Gastroesophageal sphincter (tissue), 4 donors: ENCODE measurements at regions not wholly inside any gene's neighbourhood (a gene's known extent, or its start where the extent isn't known, plus 50 kb on each side); places are given as distances from the start of the nearest gene placed in this dataset.
A peak's percentile ranks its signal among the peaks of the same experiment; 100 is the strongest.

Source experiments
- ATAC-seq: fragments of 150-250 bp; one replicate; pipeline ENCODE4 v1.9.1; 2016; ENCODE audit warnings: mild to moderate bottlenecking, moderate library complexity
- H3K27ac ChIP-seq, 4 donors: fragments of 200-600 bp; sonication (generic) in 3 of 4; 1 replicate in 3 of 4; 2 replicates in 1 of 4; pipeline ENCODE4 v1.5.1; 2016 to 2019
- H3K27me3 ChIP-seq: fragments of 200-600 bp; sonication (generic); one replicate; pipeline ENCODE4 v1.5.1; 2019
- H3K36me3 ChIP-seq, 2 donors: fragments of 200-600 bp; sonication (generic); one replicate each; pipeline ENCODE4 v1.5.1; 2019; ENCODE audit warnings: control low read depth in 1 of 2
- H3K4me1 ChIP-seq, 3 donors: fragments of 200-600 bp; sonication (generic); 1 replicate in 2 of 3; 2 replicates in 1 of 3; pipeline ENCODE4 v1.5.1; 2016 to 2019; ENCODE audit warnings: control low read depth in 2 of 3
- H3K4me3 ChIP-seq, 2 donors: fragments of 200-600 bp; sonication (generic); one replicate each; pipeline ENCODE4 v1.5.1; 2019; ENCODE audit warnings: mild to moderate bottlenecking in 1 of 2, moderate library complexity in 1 of 2
- H3K9me3 ChIP-seq, 3 donors: fragments of 200-600 bp; sonication (generic); one replicate each; pipeline ENCODE4 v1.5.1; 2017 to 2019; ENCODE audit warnings: control low read depth in 2 of 3
- CTCF ChIP-seq, 4 experiments: fragments of 200-600 bp in 2 of 4; fragments of 450-650 bp in 2 of 4; sonication (generic) in 1 of 4; IDR thresholded peaks; one replicate each; pipeline ENCODE4 v1.5.1; 2017 to 2019; ENCODE audit warnings: antibody characterized with exemption in 4 of 4, mild to moderate bottlenecking in 2 of 4, moderate library complexity in 2 of 4
- EP300 ChIP-seq: sonication (generic); formaldehyde crosslinking; IDR thresholded peaks from one replicate; pipeline ENCODE4 v1.6.1; 2017; ENCODE audit warnings: antibody characterized with exemption, mild to moderate bottlenecking
- POLR2A ChIP-seq, 2 donors: fragments of 450-650 bp; IDR thresholded peaks; one replicate each; pipeline ENCODE4 v1.6.1; 2017; ENCODE audit warnings: antibody characterized with exemption in 2 of 2, mild to moderate bottlenecking in 2 of 2, moderate library complexity in 1 of 2
- POLR2AphosphoS5 ChIP-seq: sonication (generic); formaldehyde crosslinking; IDR thresholded peaks from one replicate; pipeline ENCODE4 v1.6.1; 2017; ENCODE audit warnings: antibody characterized with exemption
- WGBS, 2 donors: methylation state at CpG; one replicate each; pipeline ENCODE4 v1.1.5; 2018; ENCODE audit warnings: low coverage in 1 of 2; 5-methylcytosine and 5-hydroxymethylcytosine counted together

- Histone ChIP-seq H3K27me3 (no peaks in the 10 kb centered on the region), H3K9me3 (peaks cover 0 to 8% (median 0%) of the 10 kb centered on the region in 3 donors), H3K27ac (no peak overlapping the region), H3K36me3 (no peaks in the 10 kb centered on the region), H3K4me1 (peaks cover 0 to 12% (median 0%) of the 10 kb centered on the region in 3 donors), H3K4me3 (no peak overlapping the region)
- WGBS, 2 donors, result 69 to 84% methylated on average over 5 of the region's 6 CpGs
- no peak for ATAC-seq
- TF ChIP-seq CTCF (IDR thresholded peaks at IDR 0.05) (no peak), POLR2AphosphoS5 (no peak), EP300 (no peak)
These were observed 429.7 kb upstream of the KLF4 start for GRCh38 chr9:107919263-107919662.

- Histone ChIP-seq H3K36me3 (no peaks in the 10 kb centered on the region), H3K9me3 (peaks cover 0 to 3% (median 0%) of the 10 kb centered on the region in 3 donors), H3K4me3 (no peak overlapping the region), H3K4me1 (peaks cover 0 to 12% (median 0%) of the 10 kb centered on the region in 3 donors), H3K27me3 (no peaks in the 10 kb centered on the region), H3K27ac (no peak overlapping the region)
- TF ChIP-seq POLR2AphosphoS5 (no peak), EP300 (no peak), CTCF (IDR thresholded peaks at IDR 0.05) (no peak), POLR2A (IDR thresholded peaks at IDR 0.05) (no peak)
- ATAC-seq, result no peak
- 80 to 90% methylated on average over 3 to 7 of the region's 11 CpGs for WGBS, 2 donors
These were observed 429.2 kb upstream of the KLF4 start for GRCh38 chr9:107918749-107919148.

- Histone ChIP-seq H3K27ac (no peak overlapping the region), H3K9me3 (peaks cover 0 to 9% (median 0%) of the 10 kb centered on the region in 3 donors), H3K27me3 (no peaks in the 10 kb centered on the region), H3K4me1 (no peaks in the 10 kb centered on the region), H3K4me3 (no peak overlapping the region), H3K36me3 (no peaks in the 10 kb centered on the region)
- WGBS, 2 donors, result 67 to 73% methylated on average over 1 of the region's 1 CpG
- TF ChIP-seq EP300 (no peak), CTCF (IDR thresholded peaks at IDR 0.05) (no peak), POLR2A (IDR thresholded peaks at IDR 0.05) (no peak), POLR2AphosphoS5 (no peak)
- no peak for ATAC-seq
These were observed 424.6 kb upstream of the KLF4 start for GRCh38 chr9:107914151-107914550.

GRCh38 chr9:107907715-107908114 is 418.1 kb upstream of the KLF4 start:
- Histone ChIP-seq H3K4me3 (no peak overlapping the region), H3K27ac (no peak overlapping the region), H3K27me3 (no peaks in the 10 kb centered on the region), H3K9me3 (peaks cover 0 to 13% (median 0%) of the 10 kb centered on the region in 3 donors), H3K4me1 (peaks cover 0 to 4% (median 0%) of the 10 kb centered on the region in 3 donors), H3K36me3 (no peaks in the 10 kb centered on the region)
- TF ChIP-seq POLR2A (IDR thresholded peaks at IDR 0.05), result no peak
- TF ChIP-seq CTCF (IDR thresholded peaks at IDR 0.05), result no peak
- TF ChIP-seq EP300, result no peak
- TF ChIP-seq POLR2AphosphoS5, result no peak
- ATAC-seq, result no peak
- 36 to 43% methylated on average over 1 of the region's 1 CpG for WGBS, 2 donors

- 86 to 89% methylated on average over 3 of the region's 3 CpGs for WGBS, 2 donors
These were observed 417.7 kb upstream of the KLF4 start for GRCh38 chr9:107907255-107907654.

More at GRCh38 chr9:107907255-107907654, 417.7 kb upstream of the KLF4 start:
- TF ChIP-seq CTCF (IDR thresholded peaks at IDR 0.05) (no peak), EP300 (no peak), POLR2AphosphoS5 (no peak), POLR2A (IDR thresholded peaks at IDR 0.05) (no peak)
- peaks cover 0 to 4% (median 0%) of the 10 kb centered on the region in 3 donors for H3K4me1 ChIP-seq
- no peaks in the 10 kb centered on the region for H3K36me3 ChIP-seq
- H3K9me3 ChIP-seq, result peaks cover 0 to 11% (median 0%) of the 10 kb centered on the region in 3 donors
- peak; percentile 31 for ATAC-seq
- H3K4me3 ChIP-seq, result no peak overlapping the region
- H3K27ac ChIP-seq, result no peak overlapping the region
- no peaks in the 10 kb centered on the region for H3K27me3 ChIP-seq
